Chondrocyte (in vitro differentiated cells): ENCODE measurements at regions not wholly inside any gene's neighbourhood (a gene's known extent, or its start where the extent isn't known, plus 50 kb on each side); places are given as distances from the start of the nearest gene placed in this dataset.

Source experiments
- DNase-seq: peaks from one replicate; pipeline ENCODE4 v3.0.0; 2021; ENCODE audit warnings: mixed read lengths, low spot score
- H3K27ac Mint-ChIP-seq: one replicate; pipeline ENCODE4 v1.8.0; 2021; ENCODE audit warnings: mild to moderate bottlenecking, moderate library complexity, mixed read lengths; ENCODE audit not compliant: unreplicated experiment
- H3K27me3 Mint-ChIP-seq: 2 replicates; pipeline ENCODE4 v1.8.0; 2021; ENCODE audit warnings: low read depth, mixed read lengths
- H3K36me3 Mint-ChIP-seq: 2 replicates; pipeline ENCODE4 v1.8.0; 2021; ENCODE audit warnings: low read depth, mixed read lengths
- H3K4me1 Mint-ChIP-seq: 2 replicates; pipeline ENCODE4 v1.8.0; 2021; ENCODE audit warnings: low read depth, mild to moderate bottlenecking, mixed read lengths
- H3K4me3 Mint-ChIP-seq: one replicate; pipeline ENCODE4 v1.8.0; 2021; ENCODE audit warnings: mild to moderate bottlenecking, moderate library complexity, mixed read lengths; ENCODE audit not compliant: unreplicated experiment
- H3K9me3 Mint-ChIP-seq: 2 replicates; pipeline ENCODE4 v1.8.0; 2021; ENCODE audit warnings: low read depth, mixed read lengths
- CTCF ChIP-seq: fragments of 200-600 bp; sonication (generic); IDR thresholded peaks from 2 replicates; pipeline ENCODE4 v1.5.0; 2021; ENCODE audit warnings: antibody characterized with exemption, mild to moderate bottlenecking, moderate library complexity

- no peak for DNase-seq
- no peak overlapping the region for H3K4me3 Mint-ChIP-seq
These were observed 601.4 kb upstream of the MGMT start for GRCh38 chr10:128865436-128866195.

GRCh38 chr10:128866551-128866950 is 600.5 kb upstream of the MGMT start:
- Mint-ChIP-seq H3K9me3 (peaks cover 15% of the 10 kb centered on the region), H3K4me1 (no peaks in the 10 kb centered on the region), H3K27me3 (no peaks in the 10 kb centered on the region), H3K4me3 (no peak overlapping the region), H3K27ac (no peak overlapping the region), H3K36me3 (no peaks in the 10 kb centered on the region)
- DNase-seq = no peak
- TF ChIP-seq CTCF = no peak

More at GRCh38 chr10:128865436-128866195, 601.4 kb upstream of the MGMT start:
- TF ChIP-seq CTCF = no peak
- H3K27me3 Mint-ChIP-seq = no peaks in the 10 kb centered on the region
- no peak overlapping the region for H3K27ac Mint-ChIP-seq
- H3K36me3 Mint-ChIP-seq = no peaks in the 10 kb centered on the region
- no peaks in the 10 kb centered on the region for H3K4me1 Mint-ChIP-seq
- H3K9me3 Mint-ChIP-seq = peaks cover 11% of the 10 kb centered on the region

- Mint-ChIP-seq H3K4me3 (no peak overlapping the region), H3K9me3 (peaks cover 11% of the 10 kb centered on the region), H3K4me1 (no peaks in the 10 kb centered on the region), H3K36me3 (no peaks in the 10 kb centered on the region), H3K27ac (no peak overlapping the region), H3K27me3 (no peaks in the 10 kb centered on the region)
- TF ChIP-seq CTCF = no peak
- no peak for DNase-seq
These were observed 599.8 kb upstream of the MGMT start for GRCh38 chr10:128867210-128867609.

GRCh38 chr10:128867819-128868218 is 599.2 kb upstream of the MGMT start:
- Mint-ChIP-seq H3K27me3 (no peaks in the 10 kb centered on the region), H3K27ac (no peak overlapping the region), H3K4me3 (no peak overlapping the region), H3K4me1 (no peaks in the 10 kb centered on the region), H3K9me3 (peaks cover 7% of the 10 kb centered on the region), H3K36me3 (no peaks in the 10 kb centered on the region)
- TF ChIP-seq CTCF = no peak
- DNase-seq = no peak

- Mint-ChIP-seq H3K36me3 (no peaks in the 10 kb centered on the region), H3K4me3 (no peak overlapping the region), H3K27ac (no peak overlapping the region), H3K27me3 (no peaks in the 10 kb centered on the region), H3K9me3 (peaks cover 7% of the 10 kb centered on the region), H3K4me1 (no peaks in the 10 kb centered on the region)
- DNase-seq = no peak
- no peak for TF ChIP-seq CTCF
These were observed 598.6 kb upstream of the MGMT start for GRCh38 chr10:128868481-128868880.
